VCaP (cell line): ENCODE measurements at regions not wholly inside any gene's neighbourhood (a gene's known extent, or its start where the extent isn't known, plus 50 kb on each side); places are given as distances from the start of the nearest gene placed in this dataset.

ENCODE experiments used
- H3K27ac ChIP-seq: fragments of 450-650 bp; 2 replicates; pipeline ENCODE4 v1.5.1; 2017
- CTCF ChIP-seq: fragments of 450-650 bp; conservative IDR thresholded peaks from 2 replicates; pipeline ENCODE4 v1.5.1; 2017; ENCODE audit warnings: mild to moderate bottlenecking, moderate library complexity

GRCh38 chr1:201596101-201596868, 57.4 kb downstream of the NAV1 start:
- TF ChIP-seq CTCF, result no peak
- H3K27ac ChIP-seq, result peak overlapping the region; percentile 91; the same call in 1 of the 2 replicates

- peak overlapping the region; percentile 91 for H3K27ac ChIP-seq
Observed at GRCh38 chr1:201597551-201598230, 58.8 kb downstream of the NAV1 start.

GRCh38 chr1:201598396-201598795, 59.5 kb downstream of the NAV1 start:
- H3K27ac ChIP-seq, result peak overlapping the region; percentile 91
- no peak for TF ChIP-seq CTCF

More at GRCh38 chr1:201597551-201598230, 58.8 kb downstream of the NAV1 start:
- TF ChIP-seq CTCF, result peak; percentile 30

- TF ChIP-seq CTCF, result no peak
- peak overlapping the region; percentile 91 for H3K27ac ChIP-seq
Observed at GRCh38 chr1:201598973-201599372, 60.0 kb downstream of the NAV1 start.

- no peak for TF ChIP-seq CTCF
- H3K27ac ChIP-seq, result peak overlapping the region; percentile 91; the same call in 1 of the 2 replicates
Observed at GRCh38 chr1:201599548-201599947, 60.6 kb downstream of the NAV1 start.

GRCh38 chr1:201602413-201603265, 63.7 kb downstream of the NAV1 start:
- TF ChIP-seq CTCF, result no peak
- peak overlapping the region; percentile 74; the same call in 1 of the 2 replicates for H3K27ac ChIP-seq
